ENCODE measurements at regions not wholly inside any gene's neighbourhood (a gene's known extent, or its start where the extent isn't known, plus 50 kb on each side); places are given as distances from the start of the nearest gene placed in this dataset.

DNA sequence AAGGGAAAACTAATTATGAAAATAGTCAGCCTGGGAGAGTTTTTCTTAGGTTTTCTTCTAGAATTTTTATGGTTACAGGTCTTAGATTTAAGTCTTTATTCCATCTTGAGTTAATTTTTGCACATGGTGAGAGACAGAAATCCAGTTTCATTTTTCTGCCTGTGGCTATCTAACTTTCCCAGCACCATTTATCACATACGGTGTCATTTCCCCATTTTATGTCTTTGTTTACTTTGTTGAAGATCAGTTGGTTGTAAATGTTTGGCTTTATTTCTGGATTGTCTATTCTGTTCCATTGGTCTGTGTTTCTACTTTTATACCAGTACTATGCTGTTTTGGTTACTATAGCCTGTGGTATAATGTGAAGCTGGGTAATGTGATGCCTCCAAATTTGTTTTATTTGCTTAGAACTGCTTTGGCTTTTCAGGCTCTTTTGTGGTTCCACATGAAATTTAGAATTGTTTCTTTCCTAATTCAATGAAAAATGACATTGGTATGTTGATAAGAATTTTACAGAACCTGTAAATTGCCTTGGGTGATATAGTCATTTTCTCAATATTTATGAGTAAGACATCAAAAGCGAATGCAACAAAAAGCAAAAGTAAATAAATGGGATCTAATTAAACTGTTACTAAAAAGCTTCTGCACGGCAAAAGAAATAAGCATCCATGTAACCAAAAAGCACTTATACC lies 146.1 kb upstream of the NOL4 start:
- no peaks in the 10 kb centered on the region for H3K4me1 ChIP-seq (ENCODE audit: control insufficient read depth in 1 of 2, insufficient read depth in 1 of 2, low read depth in 1 of 2, low read length in 1 of 2)
- no peaks in the 10 kb centered on the region for H3K27me3 ChIP-seq
- H3K36me3 ChIP-seq: no peaks in the 10 kb centered on the region
- no peaks in the 10 kb centered on the region for H3K9me3 ChIP-seq
- no peak overlapping the region for H3K4me3 ChIP-seq (ENCODE audit: low read depth in 1 of 2, low read length in 1 of 2)
- no peak overlapping the region for H3K27ac ChIP-seq
- TF ChIP-seq, protein P1, sequence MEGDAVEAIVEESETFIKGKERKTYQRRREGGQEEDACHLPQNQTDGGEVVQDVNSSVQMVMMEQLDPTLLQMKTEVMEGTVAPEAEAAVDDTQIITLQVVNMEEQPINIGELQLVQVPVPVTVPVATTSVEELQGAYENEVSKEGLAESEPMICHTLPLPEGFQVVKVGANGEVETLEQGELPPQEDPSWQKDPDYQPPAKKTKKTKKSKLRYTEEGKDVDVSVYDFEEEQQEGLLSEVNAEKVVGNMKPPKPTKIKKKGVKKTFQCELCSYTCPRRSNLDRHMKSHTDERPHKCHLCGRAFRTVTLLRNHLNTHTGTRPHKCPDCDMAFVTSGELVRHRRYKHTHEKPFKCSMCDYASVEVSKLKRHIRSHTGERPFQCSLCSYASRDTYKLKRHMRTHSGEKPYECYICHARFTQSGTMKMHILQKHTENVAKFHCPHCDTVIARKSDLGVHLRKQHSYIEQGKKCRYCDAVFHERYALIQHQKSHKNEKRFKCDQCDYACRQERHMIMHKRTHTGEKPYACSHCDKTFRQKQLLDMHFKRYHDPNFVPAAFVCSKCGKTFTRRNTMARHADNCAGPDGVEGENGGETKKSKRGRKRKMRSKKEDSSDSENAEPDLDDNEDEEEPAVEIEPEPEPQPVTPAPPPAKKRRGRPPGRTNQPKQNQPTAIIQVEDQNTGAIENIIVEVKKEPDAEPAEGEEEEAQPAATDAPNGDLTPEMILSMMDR (IDR thresholded peaks at IDR 0.05): no peak

DNA sequence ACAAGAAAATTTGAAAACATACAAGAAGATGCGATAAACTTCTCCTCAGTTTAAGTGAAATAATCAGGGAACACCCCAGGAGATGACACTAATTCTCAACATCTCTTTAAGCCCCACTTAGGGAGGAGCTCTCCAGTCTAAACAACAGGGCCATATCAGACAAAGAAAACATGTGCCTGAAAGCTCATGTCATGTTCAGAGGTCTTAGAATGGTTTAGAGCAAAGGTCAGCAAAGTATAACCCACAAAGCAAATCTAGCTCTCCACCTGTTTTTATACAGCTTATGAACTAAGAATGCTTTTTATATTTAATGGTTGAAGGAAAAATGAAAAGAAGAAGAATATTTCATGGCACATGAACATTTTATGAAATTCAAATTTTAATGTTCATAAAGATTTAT lies 155.6 kb upstream of the NOL4 start:
- no peaks in the 10 kb centered on the region for H3K4me1 ChIP-seq (ENCODE audit: control insufficient read depth in 1 of 2, insufficient read depth in 1 of 2, low read depth in 1 of 2, low read length in 1 of 2)
- no peaks in the 10 kb centered on the region for H3K36me3 ChIP-seq
- no peak overlapping the region for H3K4me3 ChIP-seq (ENCODE audit: low read depth in 1 of 2, low read length in 1 of 2)
- no peaks in the 10 kb centered on the region for H3K9me3 ChIP-seq
- no peaks in the 10 kb centered on the region for H3K27me3 ChIP-seq
- no peak overlapping the region for H3K27ac ChIP-seq
- TF ChIP-seq, protein P1 (IDR thresholded peaks at IDR 0.05): no peak

DNA sequence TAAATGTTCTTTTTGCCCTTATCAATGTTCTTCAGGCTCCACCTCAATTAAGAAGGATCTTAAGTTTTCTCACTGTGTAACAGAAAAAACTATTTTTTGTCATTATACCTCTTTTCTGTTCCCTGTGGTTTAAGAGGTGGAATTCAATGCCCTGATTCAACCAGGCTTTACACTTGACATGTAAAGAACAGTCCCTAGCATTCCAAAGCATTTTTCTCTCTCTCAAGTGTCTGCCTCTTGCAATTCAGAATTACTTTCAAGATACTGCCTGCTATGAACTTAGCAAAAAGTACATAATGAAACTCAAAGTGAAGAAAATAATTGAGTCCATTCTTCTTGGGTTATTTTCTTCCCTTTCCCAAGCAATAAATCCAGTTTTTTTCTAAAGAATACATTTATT lies 160.6 kb upstream of the NOL4 start:
- H3K27me3 ChIP-seq: no peaks in the 10 kb centered on the region
- no peaks in the 10 kb centered on the region for H3K9me3 ChIP-seq
- H3K4me1 ChIP-seq (ENCODE audit: control insufficient read depth in 1 of 2, insufficient read depth in 1 of 2, low read depth in 1 of 2, low read length in 1 of 2): no peaks in the 10 kb centered on the region
- TF ChIP-seq, protein P1 (IDR thresholded peaks at IDR 0.05): no peak
- H3K4me3 ChIP-seq (ENCODE audit: low read depth in 1 of 2, low read length in 1 of 2): no peak overlapping the region
- H3K27ac ChIP-seq: no peak overlapping the region
- no peaks in the 10 kb centered on the region for H3K36me3 ChIP-seq

DNA sequence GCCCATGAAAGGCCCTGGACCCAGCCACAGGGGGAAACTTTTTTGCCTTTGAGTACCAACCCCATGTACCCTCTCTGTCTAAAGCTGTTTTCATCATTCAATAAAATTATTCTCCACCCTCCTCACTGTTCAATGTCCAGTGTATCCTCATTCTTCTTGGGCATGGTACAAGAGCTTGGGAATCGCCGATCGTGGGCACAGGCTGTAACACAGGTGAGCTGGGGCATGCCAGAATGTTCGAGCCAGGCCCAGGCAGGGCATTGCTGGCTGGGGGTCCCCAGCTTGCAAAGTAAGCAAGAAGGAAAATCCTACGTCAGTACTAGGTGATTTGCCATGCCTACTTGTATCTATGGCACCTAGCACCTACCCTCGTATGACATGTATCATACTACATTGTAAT lies 162.1 kb upstream of the NOL4 start:
- TF ChIP-seq, protein P1 (IDR thresholded peaks at IDR 0.05): no peak
- Histone ChIP-seq H3K27ac (no peak overlapping the region), H3K4me3 (ENCODE audit: low read depth in 1 of 2, low read length in 1 of 2) (no peak overlapping the region), H3K27me3 (no peaks in the 10 kb centered on the region), H3K36me3 (no peaks in the 10 kb centered on the region), H3K9me3 (no peaks in the 10 kb centered on the region), H3K4me1 (ENCODE audit: control insufficient read depth in 1 of 2, insufficient read depth in 1 of 2, low read depth in 1 of 2, low read length in 1 of 2) (no peaks in the 10 kb centered on the region)

DNA sequence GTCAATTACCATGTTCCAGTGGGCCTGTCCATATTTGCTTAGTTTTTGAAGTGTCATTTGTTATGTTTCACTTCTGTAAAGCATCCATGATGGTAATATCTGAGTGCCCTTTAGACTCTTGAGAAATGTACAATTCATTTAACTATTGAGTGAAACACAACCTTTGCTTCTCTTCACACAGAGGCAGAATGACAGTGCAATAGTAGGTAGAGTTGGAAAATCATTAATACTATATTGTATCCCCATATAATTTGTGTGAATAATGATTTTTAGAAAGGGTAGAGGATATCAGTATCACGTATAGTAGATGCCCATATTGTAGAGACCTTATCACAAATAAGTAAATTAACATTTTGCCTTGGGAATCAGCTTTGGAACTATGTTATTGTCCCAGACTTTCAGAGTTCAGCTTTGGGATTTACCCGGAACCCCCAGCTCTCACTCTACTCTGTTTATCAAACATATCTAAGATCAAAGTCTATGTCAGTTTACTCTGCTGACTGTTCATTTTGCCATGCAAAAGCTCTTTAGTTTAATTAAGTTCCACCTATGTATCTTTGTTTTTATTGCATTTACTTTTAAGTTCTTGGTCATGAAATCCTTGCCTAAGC lies 172.7 kb upstream of the NOL4 start:
- TF ChIP-seq, protein P1 (IDR thresholded peaks at IDR 0.05): no peak
- no peaks in the 10 kb centered on the region for H3K4me1 ChIP-seq (ENCODE audit: control insufficient read depth in 1 of 2, insufficient read depth in 1 of 2, low read depth in 1 of 2, low read length in 1 of 2)
- no peak overlapping the region for H3K4me3 ChIP-seq (ENCODE audit: low read depth in 1 of 2, low read length in 1 of 2)
- H3K27me3 ChIP-seq: no peaks in the 10 kb centered on the region
- no peaks in the 10 kb centered on the region for H3K36me3 ChIP-seq
- no peaks in the 10 kb centered on the region for H3K9me3 ChIP-seq
- no peak overlapping the region for H3K27ac ChIP-seq

Measured in neutrophil (primary cell).